Heart right ventricle (tissue), 16 donors: ENCODE measurements at regions not wholly inside any gene's neighbourhood (a gene's known extent, or its start where the extent isn't known, plus 50 kb on each side); places are given as distances from the start of the nearest gene placed in this dataset.

ENCODE experiments used
- ATAC-seq, 8 donors: fragments of 200-7000 bp; cut with Tn5 transposase; one replicate each; pipeline ENCODE4 v1.9.1; 2020; ENCODE audit warnings: mild to moderate bottlenecking in 8 of 8, moderate library complexity in 8 of 8, moderate number of reproducible peaks in 1 of 8
- DNase-seq, 2 donors: peaks; one replicate each; pipeline ENCODE4 v3.0.0-alpha.2; 2020
- H3K27ac ChIP-seq, 10 donors: fragments of 200-600 bp; sonication (generic) in 2 of 10; one replicate each; pipeline versions ENCODE4 v1.5.0 to v1.8.0; 2020 to 2022; ENCODE audit warnings: mild to moderate bottlenecking in 3 of 10
- H3K27me3 ChIP-seq, 7 donors: fragments of 200-600 bp; one replicate each; pipeline ENCODE4 v1.8.0; 2021 to 2022; ENCODE audit warnings: mild to moderate bottlenecking in 2 of 7
- H3K36me3 ChIP-seq, 9 donors: fragments of 200-600 bp; sonication (generic) in 1 of 9; one replicate each; pipeline versions ENCODE4 v1.5.0 to v1.8.0; 2020 to 2022; ENCODE audit warnings: mild to moderate bottlenecking in 2 of 9
- H3K4me1 ChIP-seq, 9 donors: fragments of 200-600 bp; sonication (generic) in 1 of 9; one replicate each; pipeline versions ENCODE4 v1.5.0 to v1.8.0; 2020 to 2022; ENCODE audit warnings: mild to moderate bottlenecking in 4 of 9
- H3K4me3 ChIP-seq, 10 donors: fragments of 200-600 bp; sonication (generic) in 2 of 10; one replicate each; pipeline versions ENCODE4 v1.5.0 to v1.8.0; 2020 to 2022; ENCODE audit warnings: mild to moderate bottlenecking in 7 of 10, moderate library complexity in 2 of 10
- H3K9me3 ChIP-seq, 11 donors: fragments of 200-600 bp in 10 of 11; sonication (generic) in 2 of 11; one replicate each; pipeline versions ENCODE4 v1.5.0 to v1.8.0; 2013 to 2022; ENCODE audit warnings: mild to moderate bottlenecking in 2 of 11, control low read depth in 1 of 11, moderate library complexity in 1 of 11
- WGBS, 2 donors: extraction: QIAGEN DNeasy Blood & Tissue Kit; methylation state at CpG; one replicate each; pipeline ENCODE4 v1.1.7; 2013; ENCODE audit warnings: inconsistent platforms in 1 of 2; 5-methylcytosine and 5-hydroxymethylcytosine counted together
- intact Hi-C, 10 donors: fragments of 100-400 bp; cut with DNase I; formaldehyde crosslinking; loops; one replicate each; pipeline versions ENCODE4 v1.11.1 to v1.14.2; 2022
- TF ChIP-seq, protein P1 (sequence below), 9 donors: fragments of 200-600 bp; sonication (generic) in 2 of 9; IDR thresholded peaks; one replicate each; pipeline versions ENCODE4 v1.5.0 to v1.8.0; 2021 to 2022; ENCODE audit warnings: antibody characterized with exemption in 9 of 9, mild to moderate bottlenecking in 5 of 9, moderate library complexity in 1 of 9
- donor health status: Arrhythmogenic right ventricular cardiomyopathy.
- donor health status: ischemic (EF 13 %, LVEDD 7.1; RV severe dilation, severe dysfunction).
- donor health status: healthy with polysubstance abuse.
- donor health status: DM: no; HTN: yes; CAD: no.
- donor health status: DM: no; HTN: no; CAD: no.
- donor health status: ischemic (EF 25% LVEDD 6.9; RV normal size, moderate dysfunction).
- donor health status: ischemic (EF 25% LVEDD 5.7; RV mildly dilated, moderate dysfunction).
- donor health status: healthy.
- donor health status: DM: yes; HTN: yes; CAD: no.
- donor health status: Ischemic cardiomyopathy.
- donor health status: ischemic (EF 35%, LVEDD 5.7; RV mildly dilated, moderate dysfunction).
- donor health status: nonischemic (EF 11% LVEDD 7.7; RV severe dilation, severe dysfunction).
- donor health status: DM: yes; HTN: yes; CAD: no.
- donor health status: PGD.
- donor health status: ischemic (EF 29% LVEDD 5.4; RV normal size, mild dysfunction).
- donor health status: nonischemic (EF 23%, LVEDD 6.1; RV moderate dilation, normal function).

DNA sequence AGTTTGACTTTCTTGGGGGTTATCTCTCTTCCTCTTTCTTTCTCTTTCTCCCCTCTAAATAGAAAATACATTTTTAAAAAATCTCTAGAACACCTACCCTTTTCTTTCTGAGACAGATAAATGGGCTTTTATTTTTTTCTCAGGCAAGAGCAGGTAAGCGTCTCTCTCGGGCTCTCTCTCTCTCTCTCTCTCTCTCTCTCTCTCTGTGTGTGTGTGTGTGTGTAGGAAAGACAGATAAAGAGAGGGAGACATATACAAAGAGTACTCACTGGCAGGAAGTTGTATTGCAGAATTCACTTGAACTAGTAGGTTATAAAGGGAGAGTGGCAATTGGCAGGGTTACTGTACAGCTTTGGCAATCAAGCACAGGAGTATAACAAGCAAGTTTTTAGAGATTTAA is 118.1 kb upstream of the LSAMP start:
- TF ChIP-seq, protein P1, sequence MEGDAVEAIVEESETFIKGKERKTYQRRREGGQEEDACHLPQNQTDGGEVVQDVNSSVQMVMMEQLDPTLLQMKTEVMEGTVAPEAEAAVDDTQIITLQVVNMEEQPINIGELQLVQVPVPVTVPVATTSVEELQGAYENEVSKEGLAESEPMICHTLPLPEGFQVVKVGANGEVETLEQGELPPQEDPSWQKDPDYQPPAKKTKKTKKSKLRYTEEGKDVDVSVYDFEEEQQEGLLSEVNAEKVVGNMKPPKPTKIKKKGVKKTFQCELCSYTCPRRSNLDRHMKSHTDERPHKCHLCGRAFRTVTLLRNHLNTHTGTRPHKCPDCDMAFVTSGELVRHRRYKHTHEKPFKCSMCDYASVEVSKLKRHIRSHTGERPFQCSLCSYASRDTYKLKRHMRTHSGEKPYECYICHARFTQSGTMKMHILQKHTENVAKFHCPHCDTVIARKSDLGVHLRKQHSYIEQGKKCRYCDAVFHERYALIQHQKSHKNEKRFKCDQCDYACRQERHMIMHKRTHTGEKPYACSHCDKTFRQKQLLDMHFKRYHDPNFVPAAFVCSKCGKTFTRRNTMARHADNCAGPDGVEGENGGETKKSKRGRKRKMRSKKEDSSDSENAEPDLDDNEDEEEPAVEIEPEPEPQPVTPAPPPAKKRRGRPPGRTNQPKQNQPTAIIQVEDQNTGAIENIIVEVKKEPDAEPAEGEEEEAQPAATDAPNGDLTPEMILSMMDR (IDR thresholded peaks at IDR 0.05), result no peak
- DNase-seq (no peak), ATAC-seq (no peak)
- H3K9me3 ChIP-seq, result no peaks in the 10 kb centered on the region
- intact Hi-C loops, result no loop called here
- WGBS, 2 donors, result 21 to 24% methylated on average over 2 of the region's 2 CpGs
- no peaks in the 10 kb centered on the region for H3K36me3 ChIP-seq
- no peak overlapping the region for H3K4me3 ChIP-seq
- H3K4me1 ChIP-seq, result no peaks in the 10 kb centered on the region
- H3K27ac ChIP-seq, result no peak overlapping the region
- no peaks in the 10 kb centered on the region for H3K27me3 ChIP-seq

DNA sequence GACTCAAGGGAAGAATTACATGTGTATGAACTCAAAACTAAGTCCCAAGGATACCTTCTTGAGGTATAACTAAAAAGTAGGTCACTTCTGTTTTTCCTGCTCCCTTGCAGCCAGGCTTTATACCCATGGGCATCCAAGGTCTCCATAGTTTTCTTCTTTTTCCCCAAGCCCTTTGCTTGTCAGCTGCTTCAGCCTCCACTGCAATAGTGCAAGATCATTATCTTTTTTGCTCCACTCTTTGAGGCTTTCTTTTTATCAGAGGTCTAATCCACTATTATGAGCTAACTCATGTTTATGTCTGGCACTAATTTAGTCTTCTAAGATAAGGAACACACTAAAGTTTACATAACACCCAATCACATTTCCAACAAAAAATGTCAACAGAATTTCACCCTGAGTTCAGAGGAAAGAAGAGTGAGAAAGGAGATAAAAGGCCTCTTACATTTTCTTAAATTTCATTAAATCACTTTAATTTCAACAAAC is 121.2 kb upstream of the LSAMP start:
- DNase-seq (no peak), ATAC-seq (no peak)
- Histone ChIP-seq H3K36me3 (no peaks in the 10 kb centered on the region), H3K27me3 (no peaks in the 10 kb centered on the region), H3K9me3 (peaks cover 0 to 5% (median 0%) of the 10 kb centered on the region in 11 donors), H3K4me1 (no peaks in the 10 kb centered on the region), H3K4me3 (no peak overlapping the region), H3K27ac (no peak overlapping the region)
- TF ChIP-seq, protein P1 (IDR thresholded peaks at IDR 0.05), result no peak
- intact Hi-C loops, result no loop called here

DNA sequence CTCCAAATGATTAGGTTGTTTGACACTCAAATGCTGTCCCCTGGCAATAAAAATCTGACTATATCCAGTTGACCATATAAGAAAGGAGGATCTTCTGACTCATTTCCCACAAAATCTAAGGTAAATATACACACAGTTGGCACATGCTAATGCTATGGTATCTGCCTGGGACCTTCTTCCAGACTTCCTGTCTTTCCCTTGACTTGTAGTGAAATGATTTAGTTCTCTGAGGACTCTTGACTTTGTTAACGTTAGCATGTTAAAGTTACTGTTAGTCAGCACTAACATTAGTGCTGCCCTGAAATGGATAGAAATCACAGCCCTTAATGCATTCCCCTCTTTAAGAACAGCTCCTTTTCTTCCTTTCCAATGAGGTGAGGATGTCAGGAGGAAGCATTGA is 124.3 kb upstream of the LSAMP start:
- no peak overlapping the region for H3K27ac ChIP-seq
- intact Hi-C loops, result no loop called here
- no peak overlapping the region for H3K4me3 ChIP-seq
- TF ChIP-seq, protein P1 (IDR thresholded peaks at IDR 0.05), result no peak
- WGBS, 2 donors, result 39 to 45% methylated on average over 1 of the region's 1 CpG
- H3K36me3 ChIP-seq, result no peaks in the 10 kb centered on the region
- no peak for DNase-seq
- no peaks in the 10 kb centered on the region for H3K4me1 ChIP-seq
- H3K27me3 ChIP-seq, result no peaks in the 10 kb centered on the region
- H3K9me3 ChIP-seq, result peaks cover 0 to 11% (median 5%) of the 10 kb centered on the region in 11 donors
- ATAC-seq, result no peak

DNA sequence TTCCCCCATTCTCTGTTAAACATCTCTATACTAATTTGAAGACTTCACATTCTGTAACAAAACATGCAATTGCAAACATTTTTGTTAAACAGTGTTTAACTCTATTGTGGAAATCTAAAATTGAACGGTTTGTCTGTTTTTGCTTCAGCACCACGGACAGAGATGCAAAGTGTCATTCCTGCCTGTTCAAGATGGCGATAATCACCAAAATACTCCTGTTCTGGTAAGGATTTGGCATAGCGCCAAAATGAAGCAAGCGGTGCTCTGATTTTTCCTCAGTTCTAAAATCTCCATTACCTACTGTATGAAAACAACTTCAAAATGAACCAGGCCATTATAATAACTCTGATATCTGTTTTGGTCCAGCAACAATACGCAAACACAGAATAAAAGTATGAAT is 129.7 kb upstream of the TUSC7 start:
- Histone ChIP-seq H3K27me3 (no peaks in the 10 kb centered on the region), H3K4me3 (no peak overlapping the region), H3K27ac (no peak overlapping the region), H3K36me3 (no peaks in the 10 kb centered on the region), H3K4me1 (no peaks in the 10 kb centered on the region), H3K9me3 (peaks cover 0 to under 1% (median 0%) of the 10 kb centered on the region in 11 donors)
- intact Hi-C loops, result no loop called here
- TF ChIP-seq, protein P1 (IDR thresholded peaks at IDR 0.05), result no peak
- no peak for ATAC-seq
- no peak for DNase-seq
- WGBS, 2 donors, result 11 to 19% methylated on average over 6 of the region's 6 CpGs
